CD4-positive, alpha-beta T cell (primary cell): ENCODE measurements at regions not wholly inside any gene's neighbourhood (a gene's known extent, or its start where the extent isn't known, plus 50 kb on each side); places are given as distances from the start of the nearest gene placed in this dataset.

Source experiments
- ATAC-seq: fragments of 200-7000 bp; cut with Tn5 transposase; one replicate; pipeline ENCODE4 v1.10.0; 2022; ENCODE audit warnings: mild to moderate bottlenecking; ENCODE audit not compliant: poor library complexity
- CTCF ChIA-PET: fragments of 350-600 bp; sonication (Branson Sonifier 250); formaldehyde crosslinking; loops from one replicate; lab custom pipeline; 2021; ENCODE audit warnings: antibody characterized with exemption, inconsistent platforms; lab: Charles Lee
- POLR2A ChIA-PET: fragments of 350-600 bp; sonication (Branson Sonifier 250); formaldehyde crosslinking; loops from one replicate; lab custom pipeline; 2021; ENCODE audit warnings: antibody characterized with exemption, inconsistent platforms; lab: Charles Lee
- DNase-seq, 14 experiments: peaks; one replicate each; pipeline ENCODE4 v3.0.0-alpha.2; 2013 to 2020; ENCODE audit warnings: mixed read lengths in 2 of 14
- H3K27ac ChIP-seq, 2 donors: one replicate each; pipeline versions ENCODE4 v1.5.1 to v1.7.0; 2013; ENCODE audit warnings: low read length in 2 of 2, low read depth in 1 of 2, mild to moderate bottlenecking in 1 of 2
- H3K27me3 ChIP-seq, 2 experiments: 1 replicate in 1 of 2; 2 replicates in 1 of 2; pipeline versions ENCODE4 v1.6.1 to v1.7.0; 2013; ENCODE audit warnings: low read length in 2 of 2, control low read depth in 1 of 2, mild to moderate bottlenecking in 1 of 2, moderate library complexity in 1 of 2; ENCODE audit not compliant: insufficient read depth in 2 of 2, control insufficient read depth in 1 of 2
- H3K36me3 ChIP-seq: one replicate; pipeline ENCODE4 v1.6.1; 2013; ENCODE audit warnings: low read length, control low read depth; ENCODE audit not compliant: insufficient read depth
- H3K4me1 ChIP-seq: one replicate; pipeline ENCODE4 v1.6.1; 2013; ENCODE audit warnings: low read length, control low read depth; ENCODE audit not compliant: insufficient read depth
- H3K4me3 ChIP-seq: one replicate; pipeline ENCODE4 v1.5.1; 2013; ENCODE audit warnings: mild to moderate bottlenecking, low read length, moderate library complexity
- H3K9me3 ChIP-seq, 2 experiments: 1 replicate in 1 of 2; 2 replicates in 1 of 2; pipeline versions ENCODE4 v1.6.1 to v1.7.0; 2013; ENCODE audit warnings: low read length in 2 of 2, mild to moderate bottlenecking in 2 of 2, control low read depth in 1 of 2, moderate library complexity in 1 of 2; ENCODE audit not compliant: control insufficient read depth in 1 of 2, insufficient read depth in 1 of 2
- H3K27ac Mint-ChIP-seq: one replicate; pipeline ENCODE4 v1.8.0; 2020; ENCODE audit warnings: mixed read lengths
- H3K27me3 Mint-ChIP-seq: one replicate; pipeline ENCODE4 v1.8.0; 2021; ENCODE audit warnings: mixed read lengths
- H3K36me3 Mint-ChIP-seq: one replicate; pipeline ENCODE4 v1.8.0; 2021; ENCODE audit warnings: low read depth, mixed read lengths
- H3K4me1 Mint-ChIP-seq: one replicate; pipeline ENCODE4 v1.8.0; 2021; ENCODE audit warnings: low read depth, mixed read lengths
- H3K4me3 Mint-ChIP-seq: one replicate; pipeline ENCODE4 v1.8.0; 2020; ENCODE audit warnings: mild to moderate bottlenecking, mixed read lengths
- H3K9me3 Mint-ChIP-seq: one replicate; pipeline ENCODE4 v1.8.0; 2020; ENCODE audit warnings: mixed read lengths
- intact Hi-C, 2 experiments: fragments of 100-400 bp; cut with DNase I in 1 of 2; cut with micrococcal nuclease in 1 of 2; formaldehyde crosslinking; loops; one replicate each; pipeline versions ENCODE4 v1.15.1 to v1.9.0; 2023 to 2025; cut with DNase I, micrococcal nuclease
- TF ChIP-seq, protein P1 (sequence below): fragments of 200-600 bp; IDR thresholded peaks from one replicate; pipeline ENCODE4 v1.8.0; 2022; ENCODE audit warnings: antibody characterized with exemption, mild to moderate bottlenecking

DNA sequence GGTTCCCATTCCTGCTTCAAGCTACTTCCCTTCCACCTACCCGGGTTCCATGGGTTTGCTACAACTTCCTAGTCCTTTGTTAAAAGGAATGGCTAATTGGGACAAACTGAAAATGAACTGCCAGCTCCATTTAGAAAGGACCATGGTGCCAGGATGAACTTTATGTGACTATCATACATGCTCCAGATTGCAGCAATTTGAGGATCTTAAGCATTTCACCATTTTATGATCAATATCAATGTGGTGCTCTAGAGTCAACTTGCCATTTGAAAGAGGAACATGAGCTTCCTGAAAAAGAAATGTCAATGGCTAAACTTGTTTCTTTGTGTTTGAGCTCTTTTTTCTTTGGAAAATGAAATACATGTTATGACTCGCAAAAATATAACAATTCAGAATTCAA, 92.7 kb upstream of the IL15 start:
- POLR2A ChIA-PET = no interaction called here
- Histone ChIP-seq H3K27me3 (no peaks in the 10 kb centered on the region), H3K4me1 (no peaks in the 10 kb centered on the region), H3K27ac (no peak overlapping the region), H3K36me3 (no peaks in the 10 kb centered on the region), H3K4me3 (no peak overlapping the region), H3K9me3 (no peaks in the 10 kb centered on the region)
- TF ChIP-seq, protein P1, sequence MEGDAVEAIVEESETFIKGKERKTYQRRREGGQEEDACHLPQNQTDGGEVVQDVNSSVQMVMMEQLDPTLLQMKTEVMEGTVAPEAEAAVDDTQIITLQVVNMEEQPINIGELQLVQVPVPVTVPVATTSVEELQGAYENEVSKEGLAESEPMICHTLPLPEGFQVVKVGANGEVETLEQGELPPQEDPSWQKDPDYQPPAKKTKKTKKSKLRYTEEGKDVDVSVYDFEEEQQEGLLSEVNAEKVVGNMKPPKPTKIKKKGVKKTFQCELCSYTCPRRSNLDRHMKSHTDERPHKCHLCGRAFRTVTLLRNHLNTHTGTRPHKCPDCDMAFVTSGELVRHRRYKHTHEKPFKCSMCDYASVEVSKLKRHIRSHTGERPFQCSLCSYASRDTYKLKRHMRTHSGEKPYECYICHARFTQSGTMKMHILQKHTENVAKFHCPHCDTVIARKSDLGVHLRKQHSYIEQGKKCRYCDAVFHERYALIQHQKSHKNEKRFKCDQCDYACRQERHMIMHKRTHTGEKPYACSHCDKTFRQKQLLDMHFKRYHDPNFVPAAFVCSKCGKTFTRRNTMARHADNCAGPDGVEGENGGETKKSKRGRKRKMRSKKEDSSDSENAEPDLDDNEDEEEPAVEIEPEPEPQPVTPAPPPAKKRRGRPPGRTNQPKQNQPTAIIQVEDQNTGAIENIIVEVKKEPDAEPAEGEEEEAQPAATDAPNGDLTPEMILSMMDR = no peak
- H3K27ac Mint-ChIP-seq = no peak overlapping the region
- H3K9me3 Mint-ChIP-seq = no peaks in the 10 kb centered on the region
- intact Hi-C loops = no loop called here
- no peaks in the 10 kb centered on the region for H3K36me3 Mint-ChIP-seq
- DNase-seq = no peak
- CTCF ChIA-PET = no interaction called here
- no peaks in the 10 kb centered on the region for H3K4me1 Mint-ChIP-seq
- no peak for ATAC-seq
- H3K27me3 Mint-ChIP-seq = no peaks in the 10 kb centered on the region
- no peak overlapping the region for H3K4me3 Mint-ChIP-seq

- H3K9me3 ChIP-seq = no peaks in the 10 kb centered on the region
- ATAC-seq (no peak), DNase-seq (no peak)
- H3K36me3 Mint-ChIP-seq = no peaks in the 10 kb centered on the region
- no peaks in the 10 kb centered on the region for H3K36me3 ChIP-seq
- no peaks in the 10 kb centered on the region for H3K27me3 Mint-ChIP-seq
- no peak overlapping the region for H3K27ac ChIP-seq
- H3K27ac Mint-ChIP-seq = no peak overlapping the region
- no peak overlapping the region for H3K4me3 ChIP-seq
- TF ChIP-seq, protein P1 = no peak
- intact Hi-C loops = no loop called here
- H3K4me3 Mint-ChIP-seq = no peak overlapping the region
- H3K4me1 ChIP-seq = no peaks in the 10 kb centered on the region
- H3K27me3 ChIP-seq = no peaks in the 10 kb centered on the region
- no peaks in the 10 kb centered on the region for H3K4me1 Mint-ChIP-seq
- H3K9me3 Mint-ChIP-seq = peaks cover 5% of the 10 kb centered on the region
- ChIA-PET POLR2A (no interaction called here), CTCF (no interaction called here)
Observed at GRCh38 chr4:141548791-141549190, 87.6 kb upstream of the IL15 start.

GRCh38 chr4:141560056-141560455, 76.3 kb upstream of the IL15 start:
- POLR2A ChIA-PET = no interaction called here
- CTCF ChIA-PET = interaction anchor here (0.6 kb wide), 1 partner anchor 59 kb away, joined by 4 read pairs; no protein-coding TSS in a partner anchor
- H3K4me3 ChIP-seq = no peak overlapping the region
- no peaks in the 10 kb centered on the region for H3K27me3 Mint-ChIP-seq
- H3K36me3 Mint-ChIP-seq = no peaks in the 10 kb centered on the region
- H3K36me3 ChIP-seq = no peaks in the 10 kb centered on the region
- TF ChIP-seq, protein P1 = no peak
- peaks cover 4% of the 10 kb centered on the region for H3K9me3 Mint-ChIP-seq
- ATAC-seq (no peak), DNase-seq (no peak)
- H3K4me3 Mint-ChIP-seq = no peak overlapping the region
- no peaks in the 10 kb centered on the region for H3K9me3 ChIP-seq
- H3K4me1 ChIP-seq = no peaks in the 10 kb centered on the region
- no peak overlapping the region for H3K27ac ChIP-seq
- intact Hi-C loops = no loop called here
- no peaks in the 10 kb centered on the region for H3K4me1 Mint-ChIP-seq
- no peaks in the 10 kb centered on the region for H3K27me3 ChIP-seq
- H3K27ac Mint-ChIP-seq = no peak overlapping the region
